ENCODE measurements at regions not wholly inside any gene's neighbourhood (a gene's known extent, or its start where the extent isn't known, plus 50 kb on each side); places are given as distances from the start of the nearest gene placed in this dataset.

DNA sequence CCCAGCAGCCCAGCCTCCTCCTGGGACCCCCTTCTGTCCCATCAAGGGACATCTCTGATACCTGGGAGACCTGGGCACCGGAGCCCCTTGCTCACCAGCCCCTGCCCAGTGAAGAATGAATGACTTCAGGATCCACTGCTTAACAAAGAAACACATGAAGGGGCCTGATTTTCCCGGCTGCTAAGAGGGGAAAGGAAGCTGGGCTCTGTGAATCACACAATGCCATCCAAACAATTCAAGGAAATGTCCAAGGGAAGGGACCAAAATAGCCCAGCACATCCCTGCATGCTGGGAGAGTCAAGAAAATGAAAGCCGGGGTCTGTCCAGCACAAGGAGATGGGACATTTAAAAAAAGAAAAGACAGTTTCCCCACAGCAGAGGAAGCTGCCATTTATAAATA, 128.7 kb upstream of the JCAD start:
- H3K36me3 ChIP-seq (ENCODE audit: control insufficient read depth, insufficient read depth, low read length) = no peaks in the 10 kb centered on the region
- TF ChIP-seq, protein P1, sequence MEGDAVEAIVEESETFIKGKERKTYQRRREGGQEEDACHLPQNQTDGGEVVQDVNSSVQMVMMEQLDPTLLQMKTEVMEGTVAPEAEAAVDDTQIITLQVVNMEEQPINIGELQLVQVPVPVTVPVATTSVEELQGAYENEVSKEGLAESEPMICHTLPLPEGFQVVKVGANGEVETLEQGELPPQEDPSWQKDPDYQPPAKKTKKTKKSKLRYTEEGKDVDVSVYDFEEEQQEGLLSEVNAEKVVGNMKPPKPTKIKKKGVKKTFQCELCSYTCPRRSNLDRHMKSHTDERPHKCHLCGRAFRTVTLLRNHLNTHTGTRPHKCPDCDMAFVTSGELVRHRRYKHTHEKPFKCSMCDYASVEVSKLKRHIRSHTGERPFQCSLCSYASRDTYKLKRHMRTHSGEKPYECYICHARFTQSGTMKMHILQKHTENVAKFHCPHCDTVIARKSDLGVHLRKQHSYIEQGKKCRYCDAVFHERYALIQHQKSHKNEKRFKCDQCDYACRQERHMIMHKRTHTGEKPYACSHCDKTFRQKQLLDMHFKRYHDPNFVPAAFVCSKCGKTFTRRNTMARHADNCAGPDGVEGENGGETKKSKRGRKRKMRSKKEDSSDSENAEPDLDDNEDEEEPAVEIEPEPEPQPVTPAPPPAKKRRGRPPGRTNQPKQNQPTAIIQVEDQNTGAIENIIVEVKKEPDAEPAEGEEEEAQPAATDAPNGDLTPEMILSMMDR (conservative IDR thresholded peaks at IDR 0.05) = no peak
- H3K9ac ChIP-seq (ENCODE audit: extremely low read depth, low read length, poor library complexity, severe bottlenecking) = no peak overlapping the region
- peaks cover 37% of the 10 kb centered on the region for H3K4me1 Mint-ChIP-seq
- WGBS, 2 experiments (ENCODE audit: insufficient coverage in 1 of 2, insufficient read length in 1 of 2) = 50 to 90% methylated on average over 1 to 3 of the region's 3 CpGs
- no peak overlapping the region for H3K4me3 ChIP-seq (ENCODE audit: low read length)
- H3K9me3 Mint-ChIP-seq = no peaks in the 10 kb centered on the region
- no peak overlapping the region for H3K27ac Mint-ChIP-seq
- no peak for DNase-seq
- no peak overlapping the region for H3K4me3 Mint-ChIP-seq
- peak overlapping the region; percentile 13 for H3K27ac ChIP-seq (ENCODE audit: low read depth, low read length)
- H3K27me3 ChIP-seq (ENCODE audit: control insufficient read depth, insufficient read depth, low read length, poor library complexity, severe bottlenecking) = peaks cover 17% of the 10 kb centered on the region
- H3K36me3 Mint-ChIP-seq (ENCODE audit: low read depth) = no peaks in the 10 kb centered on the region
- H3K9me3 ChIP-seq (ENCODE audit: control insufficient read depth, low read length) = no peaks in the 10 kb centered on the region
- peaks cover 22% of the 10 kb centered on the region for H3K27me3 Mint-ChIP-seq (ENCODE audit: insufficient read depth)
- H3K4me1 ChIP-seq (ENCODE audit: control insufficient read depth, insufficient read depth, low read length) = peaks cover 22% of the 10 kb centered on the region

DNA sequence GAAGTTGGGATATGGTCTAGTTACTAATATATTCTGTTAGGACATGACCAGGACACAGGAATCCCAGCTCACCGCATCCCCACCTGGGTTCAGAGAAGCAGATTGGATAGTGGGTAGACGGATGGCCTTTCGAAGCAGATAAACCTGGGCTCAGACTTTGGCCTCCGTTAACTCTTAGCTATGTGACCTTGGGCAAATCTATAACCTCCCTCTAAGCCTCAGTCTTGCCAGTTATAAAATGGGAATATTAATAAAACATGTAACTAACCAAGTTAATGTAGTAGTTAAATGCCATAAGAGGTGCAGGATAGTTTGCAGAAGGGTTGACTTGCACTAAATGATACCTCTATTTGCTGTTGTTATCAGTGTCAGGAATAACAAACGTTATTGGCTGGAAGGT, 127.6 kb upstream of the JCAD start:
- H3K27me3 Mint-ChIP-seq (ENCODE audit: insufficient read depth) = peaks cover 32% of the 10 kb centered on the region
- H3K4me3 Mint-ChIP-seq = no peak overlapping the region
- H3K27ac ChIP-seq (ENCODE audit: low read depth, low read length) = no peak overlapping the region
- no peak overlapping the region for H3K4me3 ChIP-seq (ENCODE audit: low read length)
- H3K36me3 ChIP-seq (ENCODE audit: control insufficient read depth, insufficient read depth, low read length) = no peaks in the 10 kb centered on the region
- no peak overlapping the region for H3K9ac ChIP-seq (ENCODE audit: extremely low read depth, low read length, poor library complexity, severe bottlenecking)
- H3K9me3 ChIP-seq (ENCODE audit: control insufficient read depth, low read length) = no peaks in the 10 kb centered on the region
- no peak overlapping the region for H3K27ac Mint-ChIP-seq
- DNase-seq = no peak
- H3K36me3 Mint-ChIP-seq (ENCODE audit: low read depth) = no peaks in the 10 kb centered on the region
- peaks cover 26% of the 10 kb centered on the region for H3K27me3 ChIP-seq (ENCODE audit: control insufficient read depth, insufficient read depth, low read length, poor library complexity, severe bottlenecking)
- H3K4me1 ChIP-seq (ENCODE audit: control insufficient read depth, insufficient read depth, low read length) = peaks cover 22% of the 10 kb centered on the region
- 83 to 90% methylated on average over 3 to 5 of the region's 5 CpGs for WGBS, 2 experiments (ENCODE audit: insufficient coverage in 1 of 2, insufficient read length in 1 of 2)
- TF ChIP-seq, protein P1 (conservative IDR thresholded peaks at IDR 0.05) = no peak
- H3K4me1 Mint-ChIP-seq = peaks cover 37% of the 10 kb centered on the region
- no peaks in the 10 kb centered on the region for H3K9me3 Mint-ChIP-seq

DNA sequence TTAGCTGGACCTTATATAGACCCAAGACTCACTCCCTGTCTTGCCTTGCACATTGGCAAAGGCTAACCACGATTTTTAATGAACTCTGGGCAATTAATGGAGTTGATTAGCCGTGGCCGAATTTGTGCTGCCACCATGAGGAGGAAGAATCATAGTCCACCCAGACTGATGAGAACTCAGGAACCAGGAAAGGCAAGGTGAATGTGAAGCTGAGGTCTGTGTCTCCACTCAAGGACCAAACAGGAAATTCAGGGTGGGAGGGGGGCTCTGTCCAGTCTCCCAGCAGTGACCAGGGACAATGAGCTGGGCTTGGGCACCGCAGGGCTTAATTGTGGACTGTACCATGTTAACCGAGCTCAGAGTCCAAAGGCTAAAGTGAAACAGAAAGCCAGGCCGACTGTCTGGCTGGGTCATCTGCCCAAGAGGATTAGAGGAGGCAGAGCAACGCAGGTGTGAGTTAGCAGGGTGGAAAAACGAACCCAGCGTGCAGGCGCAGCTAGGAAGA, 127.0 kb upstream of the JCAD start:
- no peak overlapping the region for H3K27ac ChIP-seq (ENCODE audit: low read depth, low read length)
- Mint-ChIP-seq H3K27ac (no peak overlapping the region), H3K36me3 (ENCODE audit: low read depth) (no peaks in the 10 kb centered on the region), H3K9me3 (no peaks in the 10 kb centered on the region), H3K4me1 (peaks cover 37% of the 10 kb centered on the region), H3K27me3 (ENCODE audit: insufficient read depth) (peaks cover 34% of the 10 kb centered on the region), H3K4me3 (no peak overlapping the region)
- H3K9me3 ChIP-seq (ENCODE audit: control insufficient read depth, low read length) = no peaks in the 10 kb centered on the region
- TF ChIP-seq, protein P1 (conservative IDR thresholded peaks at IDR 0.05) = peak; percentile 43
- no peaks in the 10 kb centered on the region for H3K36me3 ChIP-seq (ENCODE audit: control insufficient read depth, insufficient read depth, low read length)
- WGBS, 2 experiments (ENCODE audit: insufficient coverage in 1 of 2, insufficient read length in 1 of 2) = 77 to 88% methylated on average over 3 to 10 of the region's 10 CpGs
- peaks cover 32% of the 10 kb centered on the region for H3K27me3 ChIP-seq (ENCODE audit: control insufficient read depth, insufficient read depth, low read length, poor library complexity, severe bottlenecking)
- no peak overlapping the region for H3K4me3 ChIP-seq (ENCODE audit: low read length)
- no peak overlapping the region for H3K9ac ChIP-seq (ENCODE audit: extremely low read depth, low read length, poor library complexity, severe bottlenecking)
- peaks cover 22% of the 10 kb centered on the region for H3K4me1 ChIP-seq (ENCODE audit: control insufficient read depth, insufficient read depth, low read length)
- DNase-seq = no peak

Measured in endodermal cell (in vitro differentiated cells).